SK-N-MC (cell line): ENCODE measurements at regions not wholly inside any gene's neighbourhood (a gene's known extent, or its start where the extent isn't known, plus 50 kb on each side); places are given as distances from the start of the nearest gene placed in this dataset.
"Not testable (repeated sequence)": the region's sequence is repeated elsewhere in the genome, so short reads cannot be mapped to it uniquely, and the experiment has no call there.

Experiments
- DNase-seq: peaks from one replicate; pipeline ENCODE4 v3.0.0-alpha.2; 2011; ENCODE audit warnings: low read depth, low spot score
- H3K27ac ChIP-seq: fragments of 200-600 bp; sonication (generic); 2 replicates; pipeline ENCODE4 v1.5.1; 2016; ENCODE audit warnings: mixed run types
- H3K36me3 ChIP-seq: fragments of 200-600 bp; sonication (generic); 2 replicates; pipeline ENCODE4 v1.6.1; 2017; ENCODE audit warnings: antibody characterized with exemption, low read length, mixed read lengths; ENCODE audit not compliant: insufficient read depth
- H3K4me3 ChIP-seq: fragments of 200-600 bp; sonication (generic); 2 replicates; pipeline ENCODE4 v1.5.1; 2016
- H3K9ac ChIP-seq: fragments of 200-600 bp; sonication (generic); 2 replicates; pipeline ENCODE4 v1.8.0; 2017; ENCODE audit warnings: mixed run types, mixed read lengths; ENCODE audit not compliant: insufficient read length
- H3K9me3 ChIP-seq: fragments of 200-600 bp; sonication (generic); 2 replicates; pipeline ENCODE4 v1.6.1; 2017; ENCODE audit warnings: low read depth, mild to moderate bottlenecking, antibody characterized with exemption, low read length, moderate library complexity, mixed read lengths
- EZH2 ChIP-seq: fragments of 200-600 bp; sonication (generic); IDR thresholded peaks from one replicate; pipeline ENCODE4 v1.6.1; 2017; ENCODE audit warnings: antibody characterized with exemption
- FOXP2 ChIP-seq: optimal IDR thresholded peaks from 2 replicates; pipeline ENCODE3; 2011; ENCODE audit warnings: mild to moderate bottlenecking, moderate library complexity; ENCODE audit not compliant: insufficient read depth; ENCODE audit errors: extremely low read length, control extremely low read depth
- POLR2AphosphoS5 ChIP-seq: IDR thresholded peaks from 2 replicates; pipeline ENCODE4 v1.6.1; 2012; ENCODE audit warnings: mild to moderate bottlenecking, low read depth, low read length, borderline replicate concordance

GRCh38 chr6:60695232-60695631 is 1590.8 kb downstream of the KHDRBS2 start:
- H3K9me3 ChIP-seq: no peaks in the 10 kb centered on the region
- no peak overlapping the region for H3K9ac ChIP-seq
- no peak for TF ChIP-seq EZH2
- no peak overlapping the region for H3K27ac ChIP-seq
- H3K36me3 ChIP-seq: no peaks in the 10 kb centered on the region
- DNase-seq: no peak
- H3K4me3 ChIP-seq: no peak overlapping the region

GRCh38 chr6:60687085-60687484 is 1598.9 kb downstream of the KHDRBS2 start:
- no peak overlapping the region for H3K9ac ChIP-seq
- TF ChIP-seq FOXP2 (no peak), POLR2AphosphoS5 (no peak), EZH2 (no peak)
- H3K4me3 ChIP-seq: no peak overlapping the region
- H3K27ac ChIP-seq: no peak overlapping the region
- no peaks in the 10 kb centered on the region for H3K36me3 ChIP-seq
- H3K9me3 ChIP-seq: no peaks in the 10 kb centered on the region
- DNase-seq: no peak

- TF ChIP-seq FOXP2: no peak
- TF ChIP-seq POLR2AphosphoS5: no peak
- no peak for TF ChIP-seq EZH2
- DNase-seq: no peak
These were observed 1604.2 kb downstream of the KHDRBS2 start for GRCh38 chr6:60681806-60682205.

GRCh38 chr6:60679175-60679574 is 1606.8 kb downstream of the KHDRBS2 start:
- Histone ChIP-seq H3K9me3 (no peaks in the 10 kb centered on the region), H3K36me3 (no peaks in the 10 kb centered on the region), H3K4me3 (no peak overlapping the region), H3K27ac (no peak overlapping the region), H3K9ac (no peak overlapping the region)
- TF ChIP-seq EZH2 (no peak), POLR2AphosphoS5 (no peak), FOXP2 (no peak)
- no peak for DNase-seq

More at GRCh38 chr6:60681806-60682205, 1604.2 kb downstream of the KHDRBS2 start:
- H3K27ac ChIP-seq: no peak overlapping the region
- no peak overlapping the region for H3K4me3 ChIP-seq
- H3K9me3 ChIP-seq: no peaks in the 10 kb centered on the region
- H3K9ac ChIP-seq: no peak overlapping the region
- H3K36me3 ChIP-seq: no peaks in the 10 kb centered on the region

- TF ChIP-seq EZH2 (no peak), FOXP2 (no peak), POLR2AphosphoS5 (no peak)
- Histone ChIP-seq H3K36me3 (no peaks in the 10 kb centered on the region), H3K9me3 (no peaks in the 10 kb centered on the region)
These were observed 1614.7 kb downstream of the KHDRBS2 start for GRCh38 chr6:60671369-60671768.

GRCh38 chr6:60670036-60670435 is 1616.0 kb downstream of the KHDRBS2 start:
- no peaks in the 10 kb centered on the region for H3K36me3 ChIP-seq
- no peak overlapping the region for H3K27ac ChIP-seq
- no peak for DNase-seq
- no peak for TF ChIP-seq FOXP2
- no peak for TF ChIP-seq POLR2AphosphoS5
- TF ChIP-seq EZH2: no peak
- no peaks in the 10 kb centered on the region for H3K9me3 ChIP-seq
- H3K9ac ChIP-seq: no peak overlapping the region
- H3K4me3 ChIP-seq: no peak overlapping the region

More at GRCh38 chr6:60671369-60671768, 1614.7 kb downstream of the KHDRBS2 start:
- DNase-seq: no peak
- H3K4me3 ChIP-seq: no peak overlapping the region
- no peak overlapping the region for H3K9ac ChIP-seq
- no peak overlapping the region for H3K27ac ChIP-seq

- Histone ChIP-seq H3K9me3 (no peaks in the 10 kb centered on the region), H3K27ac (no peak overlapping the region), H3K36me3 (no peaks in the 10 kb centered on the region), H3K4me3 (no peak overlapping the region), H3K9ac (no peak overlapping the region)
- no peak for DNase-seq
- TF ChIP-seq EZH2: no peak
- TF ChIP-seq POLR2AphosphoS5: no peak
- no peak for TF ChIP-seq FOXP2
These were observed 1617.6 kb downstream of the KHDRBS2 start for GRCh38 chr6:60668428-60668827.

GRCh38 chr6:60663199-60663598 is 1622.8 kb downstream of the KHDRBS2 start:
- H3K9me3 ChIP-seq, H3K4me3 ChIP-seq, H3K27ac ChIP-seq, H3K36me3 ChIP-seq, DNase-seq, H3K9ac ChIP-seq: not testable (repeated sequence)

- no peak overlapping the region for H3K9ac ChIP-seq
- DNase-seq: no peak
- no peak for TF ChIP-seq POLR2AphosphoS5
- TF ChIP-seq FOXP2: no peak
- no peak for TF ChIP-seq EZH2
- H3K9me3 ChIP-seq: no peaks in the 10 kb centered on the region
- no peak overlapping the region for H3K4me3 ChIP-seq
- no peak overlapping the region for H3K27ac ChIP-seq
- H3K36me3 ChIP-seq: no peaks in the 10 kb centered on the region
These were observed 1642.2 kb downstream of the KHDRBS2 start for GRCh38 chr6:60643870-60644269.

GRCh38 chr6:60639185-60639584 is 1646.8 kb downstream of the KHDRBS2 start:
- H3K9ac ChIP-seq, H3K36me3 ChIP-seq, H3K9me3 ChIP-seq, H3K27ac ChIP-seq, DNase-seq, H3K4me3 ChIP-seq: not testable (repeated sequence)
